ENCODE measurements at regions not wholly inside any gene's neighbourhood (a gene's known extent, or its start where the extent isn't known, plus 50 kb on each side); places are given as distances from the start of the nearest gene placed in this dataset.

- TF ChIP-seq, protein P1, sequence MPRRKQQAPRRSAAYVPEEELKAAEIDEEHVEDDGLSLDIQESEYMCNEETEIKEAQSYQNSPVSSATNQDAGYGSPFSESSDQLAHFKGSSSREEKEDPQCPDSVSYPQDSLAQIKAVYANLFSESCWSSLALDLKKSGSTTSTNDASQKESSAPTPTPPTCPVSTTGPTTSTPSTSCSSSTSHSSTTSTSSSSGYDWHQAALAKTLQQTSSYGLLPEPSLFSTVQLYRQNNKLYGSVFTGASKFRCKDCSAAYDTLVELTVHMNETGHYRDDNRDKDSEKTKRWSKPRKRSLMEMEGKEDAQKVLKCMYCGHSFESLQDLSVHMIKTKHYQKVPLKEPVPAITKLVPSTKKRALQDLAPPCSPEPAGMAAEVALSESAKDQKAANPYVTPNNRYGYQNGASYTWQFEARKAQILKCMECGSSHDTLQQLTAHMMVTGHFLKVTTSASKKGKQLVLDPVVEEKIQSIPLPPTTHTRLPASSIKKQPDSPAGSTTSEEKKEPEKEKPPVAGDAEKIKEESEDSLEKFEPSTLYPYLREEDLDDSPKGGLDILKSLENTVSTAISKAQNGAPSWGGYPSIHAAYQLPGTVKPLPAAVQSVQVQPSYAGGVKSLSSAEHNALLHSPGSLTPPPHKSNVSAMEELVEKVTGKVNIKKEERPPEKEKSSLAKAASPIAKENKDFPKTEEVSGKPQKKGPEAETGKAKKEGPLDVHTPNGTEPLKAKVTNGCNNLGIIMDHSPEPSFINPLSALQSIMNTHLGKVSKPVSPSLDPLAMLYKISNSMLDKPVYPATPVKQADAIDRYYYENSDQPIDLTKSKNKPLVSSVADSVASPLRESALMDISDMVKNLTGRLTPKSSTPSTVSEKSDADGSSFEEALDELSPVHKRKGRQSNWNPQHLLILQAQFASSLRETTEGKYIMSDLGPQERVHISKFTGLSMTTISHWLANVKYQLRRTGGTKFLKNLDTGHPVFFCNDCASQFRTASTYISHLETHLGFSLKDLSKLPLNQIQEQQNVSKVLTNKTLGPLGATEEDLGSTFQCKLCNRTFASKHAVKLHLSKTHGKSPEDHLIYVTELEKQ (tag by site-specific recombination; IDR thresholded peaks at IDR 0.05; ENCODE audit: borderline replicate concordance) = no peak
- TF ChIP-seq ZNF610 (tag by site-specific recombination; IDR thresholded peaks at IDR 0.05; ENCODE audit: borderline replicate concordance) = no peak
- no peak for TF ChIP-seq ZNF311 (tag by site-specific recombination; IDR thresholded peaks at IDR 0.05; ENCODE audit: borderline replicate concordance)
- no peak for TF ChIP-seq ZNF302 (tag by site-specific recombination; IDR thresholded peaks at IDR 0.05; ENCODE audit: low read depth)
- no peak for TF ChIP-seq MEIS1 (CRISPR knock-in tag; IDR thresholded peaks at IDR 0.05; ENCODE audit: borderline replicate concordance)
- no peak for TF ChIP-seq ZBTB17 (tag by site-specific recombination; IDR thresholded peaks at IDR 0.05)
- no peak for TF ChIP-seq ZSCAN30 (tag by site-specific recombination; IDR thresholded peaks at IDR 0.05)
These were observed 143.5 kb downstream of the NFKBIZ start (continued) for GRCh38 chr3:101992863-101993262.

GRCh38 chr3:101994386-101994785 lies 145.1 kb downstream of the NFKBIZ start:
- no peaks in the 10 kb centered on the region for H3K4me1 ChIP-seq (ENCODE audit: control insufficient read depth, insufficient read depth, low read length)
- ChIA-PET POLR2A (no interaction called here), CTCF (no interaction called here)
- no peak overlapping the region for H3K27ac ChIP-seq (ENCODE audit: extremely low read depth, low read depth, low read length)
- no peaks in the 10 kb centered on the region for H3K36me3 ChIP-seq (ENCODE audit: control insufficient read depth in 2 of 2, insufficient read depth in 1 of 2, low read length in 2 of 2)
- no peak overlapping the region for H3K4me3 ChIP-seq (ENCODE audit: low read depth, low read length)
- H3K9me3 ChIP-seq (ENCODE audit: control insufficient read depth, insufficient read depth, low read depth, low read length) = no peaks in the 10 kb centered on the region
- TF ChIP-seq HOXD13 (CRISPR knock-in tag; IDR thresholded peaks at IDR 0.05; ENCODE audit: borderline replicate concordance) (no peak), ZNF521 (tag by site-specific recombination; IDR thresholded peaks at IDR 0.05) (no peak), ZFHX2 (tag by site-specific recombination; conservative IDR thresholded peaks at IDR 0.05) (no peak), ZNF138 (tag by site-specific recombination; IDR thresholded peaks at IDR 0.05; ENCODE audit: borderline replicate concordance) (no peak), ZNF426 (tag by site-specific recombination; IDR thresholded peaks at IDR 0.05) (no peak), ZNF596 (tag by site-specific recombination; IDR thresholded peaks at IDR 0.05) (no peak), ZNF341 (tag by site-specific recombination; IDR thresholded peaks at IDR 0.05; ENCODE audit: low read depth) (no peak), ZNF404 (tag by site-specific recombination; IDR thresholded peaks at IDR 0.05) (no peak), ZNF488 (tag by site-specific recombination; IDR thresholded peaks at IDR 0.05) (no peak), ZNF518A (tag by site-specific recombination; conservative IDR thresholded peaks at IDR 0.05; ENCODE audit: low read depth) (no peak), ZBTB6 (tag by site-specific recombination; IDR thresholded peaks at IDR 0.05) (no peak), HOXC10 (CRISPR knock-in tag; IDR thresholded peaks at IDR 0.05) (no peak), ZNF398 (tag by site-specific recombination; IDR thresholded peaks at IDR 0.05) (no peak)
- TF ChIP-seq, protein P2, sequence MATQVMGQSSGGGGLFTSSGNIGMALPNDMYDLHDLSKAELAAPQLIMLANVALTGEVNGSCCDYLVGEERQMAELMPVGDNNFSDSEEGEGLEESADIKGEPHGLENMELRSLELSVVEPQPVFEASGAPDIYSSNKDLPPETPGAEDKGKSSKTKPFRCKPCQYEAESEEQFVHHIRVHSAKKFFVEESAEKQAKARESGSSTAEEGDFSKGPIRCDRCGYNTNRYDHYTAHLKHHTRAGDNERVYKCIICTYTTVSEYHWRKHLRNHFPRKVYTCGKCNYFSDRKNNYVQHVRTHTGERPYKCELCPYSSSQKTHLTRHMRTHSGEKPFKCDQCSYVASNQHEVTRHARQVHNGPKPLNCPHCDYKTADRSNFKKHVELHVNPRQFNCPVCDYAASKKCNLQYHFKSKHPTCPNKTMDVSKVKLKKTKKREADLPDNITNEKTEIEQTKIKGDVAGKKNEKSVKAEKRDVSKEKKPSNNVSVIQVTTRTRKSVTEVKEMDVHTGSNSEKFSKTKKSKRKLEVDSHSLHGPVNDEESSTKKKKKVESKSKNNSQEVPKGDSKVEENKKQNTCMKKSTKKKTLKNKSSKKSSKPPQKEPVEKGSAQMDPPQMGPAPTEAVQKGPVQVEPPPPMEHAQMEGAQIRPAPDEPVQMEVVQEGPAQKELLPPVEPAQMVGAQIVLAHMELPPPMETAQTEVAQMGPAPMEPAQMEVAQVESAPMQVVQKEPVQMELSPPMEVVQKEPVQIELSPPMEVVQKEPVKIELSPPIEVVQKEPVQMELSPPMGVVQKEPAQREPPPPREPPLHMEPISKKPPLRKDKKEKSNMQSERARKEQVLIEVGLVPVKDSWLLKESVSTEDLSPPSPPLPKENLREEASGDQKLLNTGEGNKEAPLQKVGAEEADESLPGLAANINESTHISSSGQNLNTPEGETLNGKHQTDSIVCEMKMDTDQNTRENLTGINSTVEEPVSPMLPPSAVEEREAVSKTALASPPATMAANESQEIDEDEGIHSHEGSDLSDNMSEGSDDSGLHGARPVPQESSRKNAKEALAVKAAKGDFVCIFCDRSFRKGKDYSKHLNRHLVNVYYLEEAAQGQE (tag by site-specific recombination; IDR thresholded peaks at IDR 0.05) = no peak

Measured in HEK293 (cell line).